Osteoblast (primary cell): ENCODE measurements at regions not wholly inside any gene's neighbourhood (a gene's known extent, or its start where the extent isn't known, plus 50 kb on each side); places are given as distances from the start of the nearest gene placed in this dataset.

ENCODE experiments used
- DNase-seq: peaks from one replicate; pipeline ENCODE4 v3.0.0; 2011; ENCODE audit warnings: low spot score, mixed read lengths; ENCODE audit not compliant: insufficient read length; ENCODE audit errors: missing footprints
- H2AFZ ChIP-seq: 2 replicates; pipeline ENCODE4 v1.6.0; 2011; ENCODE audit warnings: mild to moderate bottlenecking, low read length
- H3K27ac ChIP-seq: 2 replicates; pipeline ENCODE4 v1.5.1; 2011; ENCODE audit warnings: mild to moderate bottlenecking, low read depth, low read length, moderate library complexity
- H3K27me3 ChIP-seq: 2 replicates; pipeline ENCODE4 v1.6.0; 2012; ENCODE audit warnings: mild to moderate bottlenecking, control low read depth, inconsistent platforms, low read length, moderate library complexity; ENCODE audit not compliant: insufficient read depth
- H3K36me3 ChIP-seq: 2 replicates; pipeline ENCODE4 v1.5.1; 2011; ENCODE audit warnings: mild to moderate bottlenecking, low read length, control low read depth, moderate library complexity; ENCODE audit not compliant: insufficient read depth
- H3K4me1 ChIP-seq: 2 replicates; pipeline ENCODE4 v1.5.1; 2011; ENCODE audit warnings: mild to moderate bottlenecking, low read length, control low read depth, moderate library complexity; ENCODE audit not compliant: insufficient read depth
- H3K4me2 ChIP-seq: 2 replicates; pipeline ENCODE4 v1.6.0; 2011; ENCODE audit warnings: mild to moderate bottlenecking, low read length; ENCODE audit not compliant: insufficient read depth
- H3K4me3 ChIP-seq: fragments of 200-600 bp; sonication (generic); 3 replicates; pipeline ENCODE4 v1.5.1; 2012; ENCODE audit warnings: mild to moderate bottlenecking, low read length, inconsistent platforms; ENCODE audit not compliant: insufficient read depth
- H3K79me2 ChIP-seq: 2 replicates; pipeline ENCODE4 v1.6.0; 2012; ENCODE audit warnings: mild to moderate bottlenecking, low read length, control low read depth, inconsistent platforms; ENCODE audit not compliant: insufficient read depth
- H3K9me3 ChIP-seq: 2 replicates; pipeline ENCODE4 v1.5.1; 2011; ENCODE audit warnings: low read depth, low read length, control low read depth
- H4K20me1 ChIP-seq: 2 replicates; pipeline ENCODE4 v1.6.0; 2012; ENCODE audit warnings: mild to moderate bottlenecking, low read length, control low read depth; ENCODE audit not compliant: insufficient read depth
- TF ChIP-seq, protein P1 (sequence below): IDR thresholded peaks from 2 replicates; pipeline ENCODE4 v1.5.1; 2011; ENCODE audit warnings: mild to moderate bottlenecking, low read depth, low read length, moderate library complexity; ENCODE audit errors: extremely low read depth

DNA sequence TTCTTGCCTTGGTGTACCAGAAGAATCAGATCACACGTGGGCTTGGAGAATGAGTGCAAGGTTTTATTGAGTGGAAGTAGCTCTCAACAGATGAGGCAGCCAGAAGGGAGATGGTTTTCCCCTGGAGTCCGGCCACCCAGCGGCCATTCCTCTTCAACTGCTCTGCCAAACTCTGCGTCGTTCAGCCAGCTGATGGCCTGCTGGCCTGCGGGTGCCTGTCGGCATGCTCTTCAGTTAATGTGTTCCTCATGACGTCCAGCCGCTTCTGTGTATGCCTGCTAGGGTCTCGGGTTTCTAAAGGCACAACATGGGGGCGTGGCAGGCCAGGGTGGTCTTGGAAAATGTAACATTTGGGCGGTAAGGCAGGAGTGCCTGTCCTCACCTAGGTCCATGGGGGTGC is 487.9 kb upstream of the LRRC4C start:
- no peak for DNase-seq
- H3K4me2 ChIP-seq, result no peak overlapping the region
- H3K27me3 ChIP-seq, result no peaks in the 10 kb centered on the region
- H4K20me1 ChIP-seq, result no peaks in the 10 kb centered on the region
- H3K9me3 ChIP-seq, result no peaks in the 10 kb centered on the region
- no peaks in the 10 kb centered on the region for H3K36me3 ChIP-seq
- TF ChIP-seq, protein P1, sequence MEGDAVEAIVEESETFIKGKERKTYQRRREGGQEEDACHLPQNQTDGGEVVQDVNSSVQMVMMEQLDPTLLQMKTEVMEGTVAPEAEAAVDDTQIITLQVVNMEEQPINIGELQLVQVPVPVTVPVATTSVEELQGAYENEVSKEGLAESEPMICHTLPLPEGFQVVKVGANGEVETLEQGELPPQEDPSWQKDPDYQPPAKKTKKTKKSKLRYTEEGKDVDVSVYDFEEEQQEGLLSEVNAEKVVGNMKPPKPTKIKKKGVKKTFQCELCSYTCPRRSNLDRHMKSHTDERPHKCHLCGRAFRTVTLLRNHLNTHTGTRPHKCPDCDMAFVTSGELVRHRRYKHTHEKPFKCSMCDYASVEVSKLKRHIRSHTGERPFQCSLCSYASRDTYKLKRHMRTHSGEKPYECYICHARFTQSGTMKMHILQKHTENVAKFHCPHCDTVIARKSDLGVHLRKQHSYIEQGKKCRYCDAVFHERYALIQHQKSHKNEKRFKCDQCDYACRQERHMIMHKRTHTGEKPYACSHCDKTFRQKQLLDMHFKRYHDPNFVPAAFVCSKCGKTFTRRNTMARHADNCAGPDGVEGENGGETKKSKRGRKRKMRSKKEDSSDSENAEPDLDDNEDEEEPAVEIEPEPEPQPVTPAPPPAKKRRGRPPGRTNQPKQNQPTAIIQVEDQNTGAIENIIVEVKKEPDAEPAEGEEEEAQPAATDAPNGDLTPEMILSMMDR, result no peak
- H3K79me2 ChIP-seq, result no peaks in the 10 kb centered on the region
- H3K27ac ChIP-seq, result no peak overlapping the region
- H3K4me3 ChIP-seq, result no peak overlapping the region
- no peaks in the 10 kb centered on the region for H3K4me1 ChIP-seq
- no peak overlapping the region for H2AFZ ChIP-seq

DNA sequence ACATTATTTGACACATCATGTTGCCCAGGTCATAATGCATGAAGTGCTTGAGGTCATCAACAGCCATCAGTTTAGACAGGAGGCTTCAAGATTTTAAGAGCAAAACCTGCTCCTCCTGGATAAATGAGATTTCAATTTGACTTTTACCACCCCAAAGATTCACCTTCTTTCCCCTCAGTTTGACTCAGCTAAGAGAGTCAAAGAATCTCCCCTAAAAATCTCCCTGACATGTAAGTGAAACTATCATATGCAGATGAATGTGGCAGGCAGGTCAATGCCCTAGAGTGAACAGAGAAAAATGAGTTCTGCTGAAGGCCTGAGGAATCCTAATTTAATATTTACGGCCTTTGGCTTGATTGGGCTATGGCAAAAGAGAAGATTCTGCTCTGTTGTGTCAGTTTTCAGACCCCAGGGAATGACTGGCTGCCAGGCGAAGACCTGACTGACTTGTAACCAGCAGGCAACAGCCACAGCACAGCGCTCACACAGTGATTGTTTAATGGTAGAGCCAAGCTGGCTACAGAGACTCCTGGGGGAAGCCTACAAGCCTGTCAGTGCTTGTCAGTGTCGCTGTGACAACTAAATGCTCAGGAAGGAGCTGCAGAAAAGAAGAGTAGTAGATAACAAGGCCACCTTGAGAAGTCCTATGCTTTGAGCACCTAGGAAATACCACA is 491.2 kb upstream of the LRRC4C start:
- TF ChIP-seq, protein P1, result no peak

DNA sequence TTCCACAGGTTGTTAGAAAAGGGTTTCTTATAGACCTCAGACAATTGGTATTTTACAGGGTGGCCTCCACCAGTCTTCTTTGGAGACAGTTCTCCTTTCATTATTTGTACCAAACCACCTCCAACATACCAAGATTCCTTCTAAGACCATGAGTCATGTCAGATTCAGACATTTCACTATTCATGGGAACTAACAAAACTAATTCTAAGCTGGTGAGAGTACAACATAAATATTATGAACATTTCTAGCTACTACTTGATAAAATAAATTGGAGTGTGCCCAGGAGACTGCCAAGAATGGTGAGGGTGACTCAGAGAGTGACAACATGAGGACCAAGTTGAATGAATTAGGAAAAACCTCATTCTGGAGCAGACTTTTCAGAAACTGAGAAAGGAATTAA is 494.6 kb upstream of the LRRC4C start:
- H3K36me3 ChIP-seq, result no peaks in the 10 kb centered on the region

More for the DNA sequence above, 491.2 kb upstream of the LRRC4C start:
- Histone ChIP-seq H3K27ac (no peak overlapping the region), H3K9me3 (no peaks in the 10 kb centered on the region), H3K4me3 (no peak overlapping the region), H2AFZ (no peak overlapping the region), H4K20me1 (no peaks in the 10 kb centered on the region), H3K4me1 (no peaks in the 10 kb centered on the region), H3K79me2 (no peaks in the 10 kb centered on the region), H3K4me2 (no peak overlapping the region), H3K27me3 (no peaks in the 10 kb centered on the region), H3K36me3 (no peaks in the 10 kb centered on the region)
- no peak for DNase-seq

DNA sequence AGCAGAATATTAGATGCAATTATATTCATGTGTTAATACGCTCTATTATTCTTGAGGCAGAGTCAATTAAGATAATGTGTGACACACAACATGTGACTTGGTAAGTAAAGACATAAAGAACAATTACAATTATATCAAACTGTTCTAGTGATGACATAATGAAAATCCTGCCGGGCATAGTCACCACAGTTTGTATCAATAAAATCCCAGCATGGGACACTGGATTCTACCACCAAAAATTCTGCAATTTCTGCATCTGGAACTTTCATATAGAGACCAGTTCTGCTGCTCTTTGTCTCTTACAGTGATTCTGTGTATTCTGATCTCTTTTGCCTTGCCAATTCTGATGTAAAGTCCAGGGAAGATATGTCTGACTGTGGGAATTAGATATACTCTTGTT is 495.6 kb upstream of the LRRC4C start:
- Histone ChIP-seq H3K4me2 (no peak overlapping the region), H3K4me1 (no peaks in the 10 kb centered on the region), H3K9me3 (no peaks in the 10 kb centered on the region), H4K20me1 (no peaks in the 10 kb centered on the region), H3K27me3 (no peaks in the 10 kb centered on the region), H3K4me3 (no peak overlapping the region), H3K27ac (no peak overlapping the region), H3K36me3 (no peaks in the 10 kb centered on the region), H3K79me2 (no peaks in the 10 kb centered on the region), H2AFZ (no peak overlapping the region)
- no peak for DNase-seq
- TF ChIP-seq, protein P1, result no peak

More for the DNA sequence above, 494.6 kb upstream of the LRRC4C start:
- H3K4me3 ChIP-seq, result no peak overlapping the region
- no peaks in the 10 kb centered on the region for H3K79me2 ChIP-seq
- H4K20me1 ChIP-seq, result no peaks in the 10 kb centered on the region
- no peak overlapping the region for H2AFZ ChIP-seq
- H3K27me3 ChIP-seq, result no peaks in the 10 kb centered on the region
- H3K4me2 ChIP-seq, result no peak overlapping the region
- H3K4me1 ChIP-seq, result no peaks in the 10 kb centered on the region
- no peaks in the 10 kb centered on the region for H3K9me3 ChIP-seq
- no peak overlapping the region for H3K27ac ChIP-seq
- TF ChIP-seq, protein P1, result no peak
- DNase-seq, result no peak
